ENCODE measurements at regions not wholly inside any gene's neighbourhood (a gene's known extent, or its start where the extent isn't known, plus 50 kb on each side); places are given as distances from the start of the nearest gene placed in this dataset.

DNA sequence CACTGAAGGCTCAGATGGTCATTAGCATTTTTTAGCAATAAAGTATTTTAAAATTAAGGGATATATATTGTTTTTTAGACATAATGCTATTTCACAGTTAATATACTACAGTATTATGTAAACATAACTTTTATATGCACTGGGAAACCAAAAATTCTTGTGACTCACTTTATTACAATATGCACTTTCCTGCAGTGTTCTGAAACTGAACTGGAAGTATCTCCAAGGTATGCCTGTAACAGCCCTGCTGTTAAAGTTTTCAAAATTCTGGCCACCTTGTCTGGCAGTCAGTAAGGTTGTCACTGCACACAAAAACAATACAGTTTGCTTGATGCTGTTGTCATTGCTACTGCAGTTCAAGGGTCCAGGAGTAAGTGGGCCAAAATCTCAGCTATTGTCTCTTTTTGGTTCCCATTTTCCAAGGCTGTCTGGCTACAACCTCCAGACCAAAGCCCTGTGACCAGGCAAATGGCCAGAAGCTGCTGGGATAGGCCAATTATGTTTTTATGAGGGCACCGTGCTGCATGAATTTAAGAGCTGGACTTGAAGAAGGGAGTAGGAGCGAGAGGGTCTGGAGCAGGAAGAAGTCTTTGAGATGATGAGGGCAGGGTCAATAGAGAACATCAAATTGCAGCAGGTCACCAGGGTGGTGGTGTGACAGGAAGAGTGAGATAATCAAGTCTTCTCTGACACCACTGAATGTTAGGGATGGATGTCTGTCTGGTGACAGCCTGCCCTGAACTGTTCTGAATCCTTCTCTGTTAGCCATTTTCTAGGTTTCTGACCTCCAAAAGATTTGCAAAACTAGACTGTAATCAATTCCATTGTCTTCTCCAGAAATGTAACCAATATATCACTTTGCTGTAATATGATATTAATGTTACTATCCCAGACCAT, 82.3 kb upstream of the CACHD1 start:
- ATAC-seq (no peak), DNase-seq (no peak)
- no peak overlapping the region for H3K4me3 ChIP-seq
- no peaks in the 10 kb centered on the region for H3K36me3 ChIP-seq
- no peak overlapping the region for H3K27ac ChIP-seq
- H3K9me3 ChIP-seq = no peaks in the 10 kb centered on the region
- TF ChIP-seq, protein P1, sequence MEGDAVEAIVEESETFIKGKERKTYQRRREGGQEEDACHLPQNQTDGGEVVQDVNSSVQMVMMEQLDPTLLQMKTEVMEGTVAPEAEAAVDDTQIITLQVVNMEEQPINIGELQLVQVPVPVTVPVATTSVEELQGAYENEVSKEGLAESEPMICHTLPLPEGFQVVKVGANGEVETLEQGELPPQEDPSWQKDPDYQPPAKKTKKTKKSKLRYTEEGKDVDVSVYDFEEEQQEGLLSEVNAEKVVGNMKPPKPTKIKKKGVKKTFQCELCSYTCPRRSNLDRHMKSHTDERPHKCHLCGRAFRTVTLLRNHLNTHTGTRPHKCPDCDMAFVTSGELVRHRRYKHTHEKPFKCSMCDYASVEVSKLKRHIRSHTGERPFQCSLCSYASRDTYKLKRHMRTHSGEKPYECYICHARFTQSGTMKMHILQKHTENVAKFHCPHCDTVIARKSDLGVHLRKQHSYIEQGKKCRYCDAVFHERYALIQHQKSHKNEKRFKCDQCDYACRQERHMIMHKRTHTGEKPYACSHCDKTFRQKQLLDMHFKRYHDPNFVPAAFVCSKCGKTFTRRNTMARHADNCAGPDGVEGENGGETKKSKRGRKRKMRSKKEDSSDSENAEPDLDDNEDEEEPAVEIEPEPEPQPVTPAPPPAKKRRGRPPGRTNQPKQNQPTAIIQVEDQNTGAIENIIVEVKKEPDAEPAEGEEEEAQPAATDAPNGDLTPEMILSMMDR (IDR thresholded peaks at IDR 0.05) = no peak
- no peaks in the 10 kb centered on the region for H3K27me3 ChIP-seq (ENCODE audit: low read depth)
- no peaks in the 10 kb centered on the region for H3K4me1 ChIP-seq
- intact Hi-C loops (cut with DNase I) = no loop called here

DNA sequence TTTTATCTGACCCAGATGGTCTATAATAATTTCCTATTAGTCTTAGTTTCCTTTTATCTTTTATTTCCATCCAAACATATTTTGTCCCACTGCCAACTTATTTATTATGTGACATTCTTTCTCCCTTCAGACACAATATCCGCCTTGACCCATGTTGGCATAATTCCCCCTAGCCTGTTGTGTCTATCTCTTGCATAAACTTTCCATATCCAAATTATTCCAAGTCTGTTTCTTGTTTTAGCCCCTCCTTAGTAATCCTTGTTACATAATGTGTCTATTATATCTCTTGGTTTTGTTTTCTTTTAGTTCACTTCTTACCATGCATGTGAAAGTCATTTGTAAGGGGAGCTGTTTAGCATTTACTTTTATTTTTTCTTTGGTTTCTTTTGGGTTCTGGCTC, 81.6 kb upstream of the CACHD1 start:
- Histone ChIP-seq H3K27me3 (ENCODE audit: low read depth) (no peaks in the 10 kb centered on the region), H3K27ac (no peak overlapping the region), H3K4me1 (no peaks in the 10 kb centered on the region), H3K36me3 (no peaks in the 10 kb centered on the region), H3K4me3 (no peak overlapping the region), H3K9me3 (no peaks in the 10 kb centered on the region)
- DNase-seq (no peak), ATAC-seq (no peak)
- TF ChIP-seq, protein P1 (IDR thresholded peaks at IDR 0.05) = no peak
- intact Hi-C loops (cut with DNase I) = no loop called here

DNA sequence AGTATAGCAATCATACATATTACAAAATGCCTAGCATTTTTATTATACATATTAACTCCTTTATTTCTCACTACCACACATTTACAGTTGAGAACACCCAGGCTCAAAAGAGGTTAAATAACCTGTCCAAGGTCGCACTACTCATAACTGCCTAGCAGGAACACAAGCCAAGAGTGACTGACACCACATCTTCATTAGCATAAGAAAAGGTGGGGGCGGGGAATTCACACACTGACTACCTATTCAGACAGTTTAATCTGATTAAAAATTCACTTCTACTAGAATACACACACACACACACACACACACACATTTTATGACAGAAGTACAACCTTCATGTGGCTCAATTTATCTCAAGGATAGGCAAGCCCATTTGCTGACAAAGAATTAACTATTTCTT, 77.8 kb upstream of the CACHD1 start:
- H3K4me1 ChIP-seq = no peaks in the 10 kb centered on the region
- no peaks in the 10 kb centered on the region for H3K27me3 ChIP-seq (ENCODE audit: low read depth)
- DNase-seq = no peak
- no peak overlapping the region for H3K4me3 ChIP-seq
- intact Hi-C loops (cut with DNase I) = no loop called here
- TF ChIP-seq, protein P1 (IDR thresholded peaks at IDR 0.05) = no peak
- no peak for ATAC-seq
- H3K27ac ChIP-seq = no peak overlapping the region
- H3K36me3 ChIP-seq = no peaks in the 10 kb centered on the region
- H3K9me3 ChIP-seq = no peaks in the 10 kb centered on the region

DNA sequence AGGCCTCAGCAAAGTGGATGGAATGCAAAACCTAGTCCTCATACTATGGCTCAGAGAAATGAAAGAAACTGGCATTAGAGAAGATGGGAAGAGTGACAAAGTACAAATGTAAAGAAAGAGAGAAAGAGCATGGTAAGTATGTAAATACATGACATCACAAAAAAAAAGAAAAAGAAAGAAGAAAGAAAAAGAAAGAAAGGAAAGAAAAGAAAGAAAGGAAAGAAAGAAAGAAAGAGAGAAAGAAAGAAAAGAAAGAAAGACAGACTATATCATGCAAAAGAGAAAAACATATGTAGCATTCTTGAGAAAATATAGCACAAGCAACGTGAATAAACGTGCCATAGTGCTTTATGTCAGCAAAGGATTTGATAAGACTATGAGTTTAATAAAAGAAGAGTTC, 76.1 kb upstream of the CACHD1 start:
- H3K27me3 ChIP-seq (ENCODE audit: low read depth) = no peaks in the 10 kb centered on the region
- no peak overlapping the region for H3K27ac ChIP-seq
- H3K4me1 ChIP-seq = no peaks in the 10 kb centered on the region
- H3K36me3 ChIP-seq = no peaks in the 10 kb centered on the region
- TF ChIP-seq, protein P1 (IDR thresholded peaks at IDR 0.05) = no peak
- DNase-seq (no peak), ATAC-seq (no peak)
- no peak overlapping the region for H3K4me3 ChIP-seq
- H3K9me3 ChIP-seq = no peaks in the 10 kb centered on the region
- intact Hi-C loops (cut with DNase I) = no loop called here

DNA sequence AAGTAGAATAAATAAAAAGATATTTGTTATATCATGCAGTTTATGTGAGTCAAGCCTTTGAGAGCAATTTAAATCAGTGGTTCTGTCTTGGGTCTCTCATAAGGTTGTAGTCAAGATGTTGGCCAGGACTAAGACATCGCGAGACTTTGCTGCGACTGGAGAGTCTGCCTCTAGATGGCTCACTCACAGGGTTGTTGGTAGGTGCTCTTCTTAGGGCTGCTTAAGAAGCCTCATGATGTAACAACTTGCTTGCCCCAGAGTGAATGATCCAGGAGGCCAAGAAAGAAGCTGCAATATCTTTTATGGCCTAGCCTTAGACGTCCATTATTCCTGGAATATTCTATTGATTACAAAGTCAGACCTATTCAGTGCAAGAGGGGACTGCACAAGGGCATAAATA, 73.1 kb upstream of the CACHD1 start:
- no peak overlapping the region for H3K27ac ChIP-seq
- no peaks in the 10 kb centered on the region for H3K9me3 ChIP-seq
- ATAC-seq (no peak), DNase-seq (no peak)
- intact Hi-C loops (cut with DNase I) = no loop called here
- no peaks in the 10 kb centered on the region for H3K4me1 ChIP-seq
- H3K27me3 ChIP-seq (ENCODE audit: low read depth) = no peaks in the 10 kb centered on the region
- H3K4me3 ChIP-seq = no peak overlapping the region
- H3K36me3 ChIP-seq = no peaks in the 10 kb centered on the region
- TF ChIP-seq, protein P1 (IDR thresholded peaks at IDR 0.05) = no peak
